IMR-90 (cell line): ENCODE measurements at regions not wholly inside any gene's neighbourhood (a gene's known extent, or its start where the extent isn't known, plus 50 kb on each side); places are given as distances from the start of the nearest gene placed in this dataset.

Experiments
- ATAC-seq: fragments of 200-7000 bp; cut with Tn5 transposase; 2 replicates; pipeline ENCODE4 v1.9.1; 2020; ENCODE audit warnings: low read depth, mild to moderate bottlenecking, moderate library complexity
- BruUV-seq: library from RNA; stranded (reverse); fragments of 400-500 nt; replicated peaks from 2 replicates; lab custom pipeline; 2021; lab: Mats Ljungman, UMichigan
- CTCF ChIA-PET: fragments of 300-600 bp; formaldehyde crosslinking; extraction: SDS; loops from one replicate; lab custom pipeline; 2021; ENCODE audit warnings: antibody characterized with exemption; lab: Yijun Ruan, JAX
- POLR2A ChIA-PET: fragments of 300-600 bp; sonication (Branson Sonifier 250); formaldehyde crosslinking; loops from one replicate; lab custom pipeline; 2022; ENCODE audit warnings: antibody characterized with exemption; ENCODE audit not compliant: unreplicated experiment; lab: Charles Lee
- DNase-seq: peaks from one replicate; pipeline ENCODE4 v3.0.0; 2013
- H2AFZ ChIP-seq: replicated peaks from 2 replicates; pipeline ENCODE3; 2013; ENCODE audit warnings: low read length, mild to moderate bottlenecking; ENCODE audit not compliant: poor library complexity
- H2AK5ac ChIP-seq: 2 replicates; pipeline ENCODE4 v1.6.1; 2013; ENCODE audit warnings: low read depth, low read length, inconsistent platforms
- H2AK9ac ChIP-seq: replicated peaks from 2 replicates; pipeline ENCODE3; 2013; ENCODE audit warnings: mild to moderate bottlenecking, low read depth, low read length, moderate library complexity; ENCODE audit not compliant: poor library complexity
- H2BK120ac ChIP-seq: 2 replicates; pipeline ENCODE4 v1.6.1; 2013; ENCODE audit warnings: low read depth, low read length, inconsistent platforms
- H2BK15ac ChIP-seq: 3 replicates; pipeline ENCODE4 v1.6.1; 2013; ENCODE audit warnings: low read depth, low read length, inconsistent platforms
- H2BK20ac ChIP-seq: 2 replicates; pipeline ENCODE4 v1.6.1; 2013; ENCODE audit warnings: low read depth, mild to moderate bottlenecking, inconsistent platforms, low read length, moderate library complexity
- H2BK5ac ChIP-seq: 2 replicates; pipeline ENCODE4 v1.6.1; 2013; ENCODE audit warnings: mild to moderate bottlenecking, low read depth, low read length, inconsistent platforms; ENCODE audit not compliant: poor library complexity, severe bottlenecking
- H3K14ac ChIP-seq: replicated peaks from 2 replicates; pipeline ENCODE4 v1.6.1; 2013; ENCODE audit warnings: low read depth, low read length, inconsistent platforms
- H3K18ac ChIP-seq: 2 replicates; pipeline ENCODE4 v1.6.1; 2013; ENCODE audit warnings: low read depth, low read length, control low read depth
- H3K23ac ChIP-seq: 2 replicates; pipeline ENCODE4 v1.6.1; 2013; ENCODE audit warnings: low read depth, low read length, inconsistent platforms
- H3K27ac ChIP-seq: 2 replicates; pipeline ENCODE4 v1.5.1; 2013; ENCODE audit warnings: mild to moderate bottlenecking, control low read depth, low read length; ENCODE audit not compliant: insufficient read depth
- H3K27me3 ChIP-seq: 2 replicates; pipeline ENCODE4 v1.6.1; 2013; ENCODE audit warnings: low read length; ENCODE audit not compliant: control insufficient read depth, insufficient read depth
- H3K36me3 ChIP-seq: 2 replicates; pipeline ENCODE4 v1.6.1; 2013; ENCODE audit warnings: low read length, mixed read lengths; ENCODE audit not compliant: control insufficient read depth, insufficient read depth
- H3K4ac ChIP-seq: 2 replicates; pipeline ENCODE4 v1.6.1; 2013; ENCODE audit warnings: low read depth, low read length, inconsistent platforms
- H3K4me1 ChIP-seq: 2 replicates; pipeline ENCODE4 v1.6.1; 2013; ENCODE audit warnings: low read length, mixed read lengths; ENCODE audit not compliant: control insufficient read depth, insufficient read depth
- H3K4me2 ChIP-seq: 2 replicates; pipeline ENCODE4 v1.6.1; 2013; ENCODE audit warnings: low read depth, mild to moderate bottlenecking, control low read depth, low read length, moderate library complexity
- H3K4me3 ChIP-seq: 2 replicates; pipeline ENCODE4 v1.5.1; 2013; ENCODE audit warnings: low read depth, mild to moderate bottlenecking, control low read depth, low read length, moderate library complexity; ENCODE audit not compliant: insufficient read depth
- H3K56ac ChIP-seq: 2 replicates; pipeline ENCODE4 v1.6.1; 2013; ENCODE audit warnings: low read length, inconsistent platforms; ENCODE audit not compliant: insufficient read depth; ENCODE audit errors: extremely low read depth
- H3K79me1 ChIP-seq, 2 experiments: 2 replicates each; pipeline ENCODE4 v1.6.1; 2013; ENCODE audit warnings: low read length in 2 of 2, inconsistent platforms in 1 of 2, low read depth in 1 of 2
- H3K9ac ChIP-seq: 2 replicates; pipeline ENCODE4 v1.6.1; 2013; ENCODE audit warnings: low read depth, low read length, control low read depth
- H3K9me1 ChIP-seq: 2 replicates; pipeline ENCODE4 v1.6.1; 2013; ENCODE audit warnings: low read length, inconsistent platforms; ENCODE audit not compliant: insufficient read depth
- H3K9me3 ChIP-seq: 2 replicates; pipeline ENCODE4 v1.6.1; 2013; ENCODE audit warnings: low read length; ENCODE audit not compliant: control insufficient read depth, insufficient read depth
- H4K20me1 ChIP-seq: 2 replicates; pipeline ENCODE4 v1.6.1; 2013; ENCODE audit warnings: low read length, inconsistent platforms; ENCODE audit not compliant: insufficient read depth
- H4K5ac ChIP-seq: 2 replicates; pipeline ENCODE4 v1.6.1; 2013; ENCODE audit warnings: mild to moderate bottlenecking, low read depth, low read length, control low read depth
- H4K8ac ChIP-seq, 2 experiments: 2 replicates each; pipeline ENCODE4 v1.6.1; 2013; ENCODE audit warnings: low read depth in 2 of 2, low read length in 2 of 2, control low read depth in 1 of 2, inconsistent platforms in 1 of 2
- H4K91ac ChIP-seq: 2 replicates; pipeline ENCODE4 v1.6.1; 2013; ENCODE audit warnings: low read depth, low read length, inconsistent platforms; ENCODE audit not compliant: insufficient read depth
- BHLHE40 ChIP-seq: fragments of 150-350 bp; IDR thresholded peaks from 2 replicates; pipeline ENCODE4 v1.6.1; 2016; ENCODE audit warnings: mild to moderate bottlenecking, low read depth, low read length
- CEBPB ChIP-seq: IDR thresholded peaks from 2 replicates; pipeline ENCODE4 v1.6.1; 2012; ENCODE audit warnings: low read depth, low read length, improper control_type of control experiment
- CHD1 ChIP-seq: IDR thresholded peaks from 2 replicates; pipeline ENCODE4 v1.6.1; 2012; ENCODE audit warnings: low read depth, low read length, improper control_type of control experiment
- FOS ChIP-seq: fragments of 150-350 bp; IDR thresholded peaks from 2 replicates; pipeline ENCODE4 v1.6.1; 2016; ENCODE audit warnings: low read depth, low read length
- MAFK ChIP-seq: IDR thresholded peaks from 2 replicates; pipeline ENCODE4 v1.6.1; 2012; ENCODE audit warnings: low read depth, low read length, improper control_type of control experiment
- MAZ ChIP-seq: IDR thresholded peaks from 2 replicates; pipeline ENCODE4 v1.6.1; 2012; ENCODE audit warnings: low read depth, mild to moderate bottlenecking, low read length, improper control_type of control experiment, moderate library complexity, borderline replicate concordance
- MXI1 ChIP-seq: IDR thresholded peaks from 2 replicates; pipeline ENCODE4 v1.6.1; 2012; ENCODE audit warnings: low read depth, mild to moderate bottlenecking, low read length, moderate library complexity, borderline replicate concordance
- RAD21 ChIP-seq: IDR thresholded peaks from 2 replicates; pipeline ENCODE4 v1.6.1; 2012; ENCODE audit warnings: low read length, improper control_type of control experiment
- RCOR1 ChIP-seq: IDR thresholded peaks from 2 replicates; pipeline ENCODE4 v1.6.1; 2012; ENCODE audit warnings: mild to moderate bottlenecking, low read length, improper control_type of control experiment; ENCODE audit not compliant: insufficient replicate concordance
- RFX5 ChIP-seq: IDR thresholded peaks from 2 replicates; pipeline ENCODE4 v1.8.0; 2012; ENCODE audit warnings: low read depth, mild to moderate bottlenecking, low read length, moderate library complexity
- SMC3 ChIP-seq: fragments of 150-350 bp; IDR thresholded peaks from 2 replicates; pipeline ENCODE4 v1.6.1; 2016; ENCODE audit warnings: low read depth, mild to moderate bottlenecking, antibody characterized with exemption, low read length, moderate library complexity
- WGBS, 2 experiments: methylation state at CpG; one replicate each; pipeline versions ENCODE4 v1.1.5 to v1.1.7; 2013; ENCODE audit warnings: missing lambda C conversion rate in 2 of 2; ENCODE audit not compliant: insufficient read length in 1 of 2; ENCODE audit errors: extremely low coverage in 2 of 2; 5-methylcytosine and 5-hydroxymethylcytosine counted together
- dilution Hi-C: fragments of 300-500 bp; cut with HindIII; formaldehyde crosslinking; loops from one replicate; pipeline ENCODE4 v1.14.3; 2018; ENCODE audit warnings: low sequenced_read_pairs; ENCODE audit not compliant: unreplicated experiment
- in situ Hi-C: fragments of 300-500 bp; cut with MboI; formaldehyde crosslinking; loops from 3 replicates; pipeline ENCODE4 v1.14.3; 2019; ENCODE audit warnings: low sequenced_read_pairs, inconsistent platforms, mixed read lengths
- intact Hi-C: fragments of 100-400 bp; cut with micrococcal nuclease; formaldehyde crosslinking; loops from 2 replicates; pipeline ENCODE4 v1.10.0; 2022
- TF ChIP-seq, protein P1 (sequence below): conservative IDR thresholded peaks from 2 replicates; pipeline ENCODE4 v1.5.1; 2012; ENCODE audit warnings: mild to moderate bottlenecking, low read depth, low read length, improper control_type of control experiment
- TF ChIP-seq, protein P2 (sequence below): fragments of 150-350 bp; IDR thresholded peaks from 2 replicates; pipeline ENCODE4 v1.6.1; 2016; ENCODE audit warnings: low read depth, mild to moderate bottlenecking, low read length, moderate library complexity, borderline replicate concordance

GRCh38 chr7:97630116-97630515, 101.8 kb upstream of the TAC1 start:
- intact Hi-C loops: no loop called here
- dilution Hi-C loops: no loop called here
- no peak overlapping the region for H3K18ac ChIP-seq

More at GRCh38 chr7:97630116-97630515, 101.8 kb upstream of the TAC1 start:
- Histone ChIP-seq H3K4me2 (no peak overlapping the region), H4K5ac (no peak overlapping the region), H3K9me1 (no peaks in the 10 kb centered on the region), H3K27me3 (no peaks in the 10 kb centered on the region), H3K9me3 (no peaks in the 10 kb centered on the region; the same call in 1 of the 2 replicates), H3K36me3 (no peaks in the 10 kb centered on the region), H2AK5ac (no peak overlapping the region), H4K20me1 (no peaks in the 10 kb centered on the region), H2BK15ac (no peak overlapping the region), H2BK120ac (no peak overlapping the region), H3K4me3 (no peak overlapping the region), H2AK9ac (no peak overlapping the region), H3K79me1 (no peaks in the 10 kb centered on the region), H3K27ac (no peak overlapping the region), H3K4ac (no peak overlapping the region), H3K56ac (no peak overlapping the region), H3K23ac (no peak overlapping the region), H2AFZ (no peak overlapping the region), H2BK5ac (no peak overlapping the region), H4K91ac (no peak overlapping the region), H3K4me1 (no peaks in the 10 kb centered on the region), H4K8ac (no peak overlapping the region), H2BK20ac (no peak overlapping the region), H3K14ac (no peak overlapping the region), H3K9ac (no peak overlapping the region)
- no TSS peak for BruUV-seq
- TF ChIP-seq CEBPB (no peak), FOS (no peak), RFX5 (no peak), RCOR1 (no peak), SMC3 (no peak), RAD21 (no peak), MAFK (no peak), MXI1 (no peak), BHLHE40 (no peak), CHD1 (no peak), MAZ (no peak)
- TF ChIP-seq, protein P1, sequence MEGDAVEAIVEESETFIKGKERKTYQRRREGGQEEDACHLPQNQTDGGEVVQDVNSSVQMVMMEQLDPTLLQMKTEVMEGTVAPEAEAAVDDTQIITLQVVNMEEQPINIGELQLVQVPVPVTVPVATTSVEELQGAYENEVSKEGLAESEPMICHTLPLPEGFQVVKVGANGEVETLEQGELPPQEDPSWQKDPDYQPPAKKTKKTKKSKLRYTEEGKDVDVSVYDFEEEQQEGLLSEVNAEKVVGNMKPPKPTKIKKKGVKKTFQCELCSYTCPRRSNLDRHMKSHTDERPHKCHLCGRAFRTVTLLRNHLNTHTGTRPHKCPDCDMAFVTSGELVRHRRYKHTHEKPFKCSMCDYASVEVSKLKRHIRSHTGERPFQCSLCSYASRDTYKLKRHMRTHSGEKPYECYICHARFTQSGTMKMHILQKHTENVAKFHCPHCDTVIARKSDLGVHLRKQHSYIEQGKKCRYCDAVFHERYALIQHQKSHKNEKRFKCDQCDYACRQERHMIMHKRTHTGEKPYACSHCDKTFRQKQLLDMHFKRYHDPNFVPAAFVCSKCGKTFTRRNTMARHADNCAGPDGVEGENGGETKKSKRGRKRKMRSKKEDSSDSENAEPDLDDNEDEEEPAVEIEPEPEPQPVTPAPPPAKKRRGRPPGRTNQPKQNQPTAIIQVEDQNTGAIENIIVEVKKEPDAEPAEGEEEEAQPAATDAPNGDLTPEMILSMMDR: no peak
- TF ChIP-seq, protein P2, sequence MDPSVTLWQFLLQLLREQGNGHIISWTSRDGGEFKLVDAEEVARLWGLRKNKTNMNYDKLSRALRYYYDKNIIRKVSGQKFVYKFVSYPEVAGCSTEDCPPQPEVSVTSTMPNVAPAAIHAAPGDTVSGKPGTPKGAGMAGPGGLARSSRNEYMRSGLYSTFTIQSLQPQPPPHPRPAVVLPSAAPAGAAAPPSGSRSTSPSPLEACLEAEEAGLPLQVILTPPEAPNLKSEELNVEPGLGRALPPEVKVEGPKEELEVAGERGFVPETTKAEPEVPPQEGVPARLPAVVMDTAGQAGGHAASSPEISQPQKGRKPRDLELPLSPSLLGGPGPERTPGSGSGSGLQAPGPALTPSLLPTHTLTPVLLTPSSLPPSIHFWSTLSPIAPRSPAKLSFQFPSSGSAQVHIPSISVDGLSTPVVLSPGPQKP: no peak
- ChIA-PET POLR2A (no interaction called here), CTCF (no interaction called here)
- WGBS, 2 experiments: no CpG with 5 or more reads among the region's 1 CpG
- in situ Hi-C loops: no loop called here
- DNase-seq: no peak
- no peak for ATAC-seq
